Endothelial cell of umbilical vein (primary cell): ENCODE measurements at regions not wholly inside any gene's neighbourhood (a gene's known extent, or its start where the extent isn't known, plus 50 kb on each side); places are given as distances from the start of the nearest gene placed in this dataset.
A peak's percentile ranks its signal among the peaks of the same experiment; 100 is the strongest.

Experiments used
- BruUV-seq: library from RNA; stranded (reverse); fragments of 400-500 nt; replicated peaks from 2 replicates; lab custom pipeline; 2021; lab: Mats Ljungman, UMichigan
- CTCF ChIA-PET: fragments of 300-600, 350-600 bp; sonication (Branson Sonifier 250); formaldehyde crosslinking; loops from one replicate; lab custom pipeline; 2021; ENCODE audit warnings: antibody characterized with exemption, inconsistent platforms; lab: Charles Lee
- POLR2A ChIA-PET: fragments of 300-600, 350-600 bp; sonication (Branson Sonifier 250); formaldehyde crosslinking; loops from one replicate; lab custom pipeline; 2021; ENCODE audit warnings: antibody characterized with exemption, inconsistent platforms; lab: Charles Lee
- DNase-seq: peaks from one replicate; pipeline ENCODE4 v3.0.0-alpha.2; 2011; ENCODE audit warnings: low read depth, low spot score
- FAIRE-seq: peaks from 2 replicates; lab custom pipeline; 2011; peaks lifted over from hg19 to GRCh38; lab: Jason Lieb, UNC
- H2AFZ ChIP-seq: 2 replicates; pipeline ENCODE4 v1.6.0; 2012; ENCODE audit warnings: low read depth, low read length, control low read depth, inconsistent platforms
- H3K27ac ChIP-seq: 2 replicates; pipeline ENCODE4 v1.5.1; 2011; ENCODE audit warnings: low read depth, mild to moderate bottlenecking, control low read depth, low read length, moderate library complexity; ENCODE audit not compliant: insufficient read depth
- H3K27me3 ChIP-seq, 2 experiments: 2 replicates each; pipeline versions ENCODE4 v1.6.0 to v1.6.1; 2011; ENCODE audit warnings: low read length in 2 of 2, mixed read lengths in 1 of 2; ENCODE audit not compliant: control insufficient read depth in 2 of 2, insufficient read depth in 2 of 2
- H3K36me3 ChIP-seq, 2 experiments: 2 replicates in 1 of 2; 3 replicates in 1 of 2; pipeline ENCODE4 v1.5.1; 2011; ENCODE audit warnings: low read length in 2 of 2, mild to moderate bottlenecking in 1 of 2, moderate library complexity in 1 of 2; ENCODE audit not compliant: control insufficient read depth in 2 of 2, insufficient read depth in 2 of 2; ENCODE audit errors: extremely low read depth in 1 of 2
- H3K4me1 ChIP-seq: 3 replicates; pipeline ENCODE4 v1.5.1; 2011; ENCODE audit warnings: mild to moderate bottlenecking, low read length; ENCODE audit not compliant: control insufficient read depth, insufficient read depth; ENCODE audit errors: extremely low read depth
- H3K4me2 ChIP-seq: 2 replicates; pipeline ENCODE4 v1.6.1; 2011; ENCODE audit warnings: low read length, control low read depth, mixed read lengths; ENCODE audit not compliant: insufficient read depth
- H3K4me3 ChIP-seq, 3 experiments: fragments of 200-600 bp in 1 of 3; sonication (generic), shearing (Covaris generic) in 1 of 3; replicated peaks in 1 of 3; 2 replicates each; pipeline ENCODE4 v1.5.1; 2011 to 2016; ENCODE audit warnings: control low read depth in 3 of 3, low read length in 3 of 3, mild to moderate bottlenecking in 2 of 3, inconsistent platforms in 1 of 3, low read depth in 1 of 3, moderate library complexity in 1 of 3; ENCODE audit not compliant: insufficient read depth in 1 of 3
- H3K79me2 ChIP-seq: 2 replicates; pipeline ENCODE4 v1.6.0; 2012; ENCODE audit warnings: low read length, inconsistent platforms; ENCODE audit not compliant: control insufficient read depth, insufficient read depth
- H3K9ac ChIP-seq: replicated peaks from 2 replicates; pipeline ENCODE3; 2011; ENCODE audit warnings: low read length, control low read depth; ENCODE audit not compliant: insufficient read depth; ENCODE audit errors: extremely low read depth
- H3K9me1 ChIP-seq: replicated peaks from 3 replicates; pipeline ENCODE4 v1.6.0; 2011; ENCODE audit warnings: mild to moderate bottlenecking, low read length; ENCODE audit not compliant: control insufficient read depth, insufficient read depth; ENCODE audit errors: extremely low read depth
- H3K9me3 ChIP-seq: replicated peaks from 2 replicates; pipeline ENCODE4 v1.5.1; 2012; ENCODE audit warnings: low read length, inconsistent platforms; ENCODE audit not compliant: control insufficient read depth, insufficient read depth
- H4K20me1 ChIP-seq: replicated peaks from 2 replicates; pipeline ENCODE3; 2011; ENCODE audit warnings: mild to moderate bottlenecking, low read length; ENCODE audit not compliant: control insufficient read depth, insufficient read depth; ENCODE audit errors: extremely low read depth
- EZH2 ChIP-seq: IDR thresholded peaks from 2 replicates; pipeline ENCODE4 v1.6.1; 2012; ENCODE audit warnings: borderline replicate concordance, low read depth, mild to moderate bottlenecking, moderate library complexity, low read length, inconsistent platforms; ENCODE audit not compliant: severe bottlenecking
- FOS ChIP-seq: IDR thresholded peaks from 2 replicates; pipeline ENCODE4 v1.6.1; 2011; ENCODE audit warnings: mild to moderate bottlenecking, low read length, moderate library complexity, borderline replicate concordance; ENCODE audit not compliant: insufficient read depth
- GATA2 ChIP-seq: IDR thresholded peaks from 2 replicates; pipeline ENCODE4 v1.7.0; 2011; ENCODE audit warnings: low read depth, mild to moderate bottlenecking, moderate library complexity, mixed read lengths, low read length; ENCODE audit not compliant: insufficient read length, insufficient read depth
- JUN ChIP-seq: IDR thresholded peaks from 2 replicates; pipeline ENCODE4 v1.6.1; 2011; ENCODE audit warnings: borderline replicate concordance, low read depth; ENCODE audit not compliant: insufficient read length, insufficient read depth
- MAX ChIP-seq: IDR thresholded peaks from 2 replicates; pipeline ENCODE4 v1.6.1; 2011; ENCODE audit not compliant: insufficient read depth, insufficient read length
- MYC ChIP-seq: IDR thresholded peaks from one replicate; pipeline ENCODE4 v1.6.1; 2011; ENCODE audit warnings: mild to moderate bottlenecking, low read depth, low read length
- POLR2A ChIP-seq: IDR thresholded peaks from 2 replicates; pipeline ENCODE4 v1.6.1; 2012; ENCODE audit warnings: low read depth, mild to moderate bottlenecking, control low read depth, low read length
- POLR2AphosphoS5 ChIP-seq: IDR thresholded peaks from 2 replicates; pipeline ENCODE4 v1.6.1; 2012; ENCODE audit warnings: low read depth, mild to moderate bottlenecking, control low read depth, low read length, moderate library complexity; ENCODE audit not compliant: insufficient read depth
- dilution Hi-C: fragments of 300-500 bp; cut with MboI; formaldehyde crosslinking; loops from one replicate; pipeline ENCODE4 v1.15.0; 2019; ENCODE audit warnings: low sequenced_read_pairs; ENCODE audit not compliant: extremely low pct_ligation_motif_present
- intact Hi-C: fragments of 100-400 bp; cut with micrococcal nuclease; formaldehyde crosslinking; loops from one replicate; pipeline ENCODE4 v1.10.0; 2022

GRCh38 chr4:71978210-71978835 lies 53.5 kb upstream of the NPFFR2 start:
- no peaks in the 10 kb centered on the region for H3K79me2 ChIP-seq
- no peak overlapping the region for H3K9ac ChIP-seq
- CTCF ChIA-PET, result no interaction called here
- FAIRE-seq (no peak), DNase-seq (peak; percentile 66)
- peaks cover 6% of the 10 kb centered on the region for H3K4me1 ChIP-seq
- H3K9me3 ChIP-seq, result no peaks in the 10 kb centered on the region
- dilution Hi-C loops, result no loop called here
- H3K27me3 ChIP-seq, result no peaks in the 10 kb centered on the region
- no peak overlapping the region for H3K4me3 ChIP-seq
- TF ChIP-seq MAX, result no peak
- TF ChIP-seq FOS, result no peak
- no peak for TF ChIP-seq EZH2
- TF ChIP-seq POLR2A, result no peak
- BruUV-seq, result no TSS peak
- H4K20me1 ChIP-seq, result no peaks in the 10 kb centered on the region
- intact Hi-C loops, result loop anchor here (1.0 kb wide), 1 partner anchor 33 kb away; no protein-coding TSS in a partner anchor
- no peaks in the 10 kb centered on the region for H3K36me3 ChIP-seq
- POLR2A ChIA-PET, result no interaction called here
- H3K4me2 ChIP-seq, result no peak overlapping the region
- no peaks in the 10 kb centered on the region for H3K9me1 ChIP-seq
- H3K27ac ChIP-seq, result no peak overlapping the region
- no peak overlapping the region for H2AFZ ChIP-seq

GRCh38 chr4:71980976-71981375 lies 50.8 kb upstream of the NPFFR2 start:
- H3K4me2 ChIP-seq, result no peak overlapping the region
- no peaks in the 10 kb centered on the region for H4K20me1 ChIP-seq
- TF ChIP-seq POLR2AphosphoS5 (no peak), MYC (no peak), MAX (no peak), GATA2 (no peak), JUN (no peak), EZH2 (no peak)
- H3K79me2 ChIP-seq, result no peaks in the 10 kb centered on the region
- no peak overlapping the region for H3K9ac ChIP-seq
- DNase-seq (no peak), FAIRE-seq (no peak)
- H3K4me1 ChIP-seq, result peaks cover 6% of the 10 kb centered on the region
- H3K36me3 ChIP-seq, result no peaks in the 10 kb centered on the region
- ChIA-PET POLR2A (no interaction called here), CTCF (no interaction called here)
- H3K27me3 ChIP-seq, result no peaks in the 10 kb centered on the region
- no peak overlapping the region for H2AFZ ChIP-seq
- no peak overlapping the region for H3K27ac ChIP-seq
- intact Hi-C loops, result no loop called here
- dilution Hi-C loops, result no loop called here
- H3K4me3 ChIP-seq, result no peak overlapping the region
- H3K9me3 ChIP-seq, result no peaks in the 10 kb centered on the region
- BruUV-seq, result no TSS peak
- H3K9me1 ChIP-seq, result no peaks in the 10 kb centered on the region
